Type B pancreatic cell (in vitro differentiated cells): ENCODE measurements at regions not wholly inside any gene's neighbourhood (a gene's known extent, or its start where the extent isn't known, plus 50 kb on each side); places are given as distances from the start of the nearest gene placed in this dataset.
"Not testable (repeated sequence)": the region's sequence is repeated elsewhere in the genome, so short reads cannot be mapped to it uniquely, and the experiment has no call there.

Source experiments
- DNase-seq: peaks from one replicate; pipeline ENCODE4 v3.0.0; 2021; ENCODE audit warnings: mixed read lengths; ENCODE audit not compliant: unreplicated experiment; ENCODE audit errors: extremely low spot score
- H3K27ac Mint-ChIP-seq: 2 replicates; pipeline ENCODE4 v1.8.0; 2021; ENCODE audit warnings: mild to moderate bottlenecking, mixed read lengths
- H3K27me3 Mint-ChIP-seq: 2 replicates; pipeline ENCODE4 v1.8.0; 2021; ENCODE audit warnings: mixed read lengths
- H3K36me3 Mint-ChIP-seq: 2 replicates; pipeline ENCODE4 v1.8.0; 2021; ENCODE audit warnings: mixed read lengths
- H3K4me1 Mint-ChIP-seq: one replicate; pipeline ENCODE4 v1.8.0; 2021; ENCODE audit warnings: mixed read lengths; ENCODE audit not compliant: unreplicated experiment
- H3K4me3 Mint-ChIP-seq: 2 replicates; pipeline ENCODE4 v1.8.0; 2021; ENCODE audit warnings: mild to moderate bottlenecking, mixed read lengths
- H3K9me3 Mint-ChIP-seq: 2 replicates; pipeline ENCODE4 v1.8.0; 2021; ENCODE audit warnings: mixed read lengths
- TF ChIP-seq, protein P1 (sequence below): fragments of 200-600 bp; sonication (generic); conservative IDR thresholded peaks from 2 replicates; pipeline ENCODE4 v1.5.0; 2021; ENCODE audit warnings: antibody characterized with exemption, mild to moderate bottlenecking

DNA sequence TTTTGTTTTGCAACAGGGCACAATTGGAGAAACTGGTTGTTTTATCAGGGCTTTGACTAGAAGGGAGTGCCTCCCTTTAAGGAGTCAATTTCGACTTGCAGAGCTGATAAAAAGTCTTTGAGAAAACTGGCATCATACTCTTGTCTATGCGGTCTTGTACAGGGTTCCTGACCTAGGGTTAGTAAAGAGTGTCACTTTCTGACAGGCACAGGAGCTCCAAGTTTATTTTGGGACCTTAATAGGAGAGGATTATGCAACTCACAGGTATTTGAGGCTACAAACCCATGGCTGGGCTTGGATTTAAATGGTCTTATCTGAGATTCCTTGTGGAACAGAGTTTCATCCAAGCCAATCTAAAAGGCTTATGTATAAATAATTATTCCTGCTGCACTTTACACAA, 365.4 kb downstream of the HTR1B start:
- Mint-ChIP-seq H3K27ac (no peak overlapping the region), H3K27me3 (no peaks in the 10 kb centered on the region), H3K9me3 (no peaks in the 10 kb centered on the region), H3K36me3 (no peaks in the 10 kb centered on the region), H3K4me1 (peaks cover 4% of the 10 kb centered on the region), H3K4me3 (no peak overlapping the region)
- TF ChIP-seq, protein P1, sequence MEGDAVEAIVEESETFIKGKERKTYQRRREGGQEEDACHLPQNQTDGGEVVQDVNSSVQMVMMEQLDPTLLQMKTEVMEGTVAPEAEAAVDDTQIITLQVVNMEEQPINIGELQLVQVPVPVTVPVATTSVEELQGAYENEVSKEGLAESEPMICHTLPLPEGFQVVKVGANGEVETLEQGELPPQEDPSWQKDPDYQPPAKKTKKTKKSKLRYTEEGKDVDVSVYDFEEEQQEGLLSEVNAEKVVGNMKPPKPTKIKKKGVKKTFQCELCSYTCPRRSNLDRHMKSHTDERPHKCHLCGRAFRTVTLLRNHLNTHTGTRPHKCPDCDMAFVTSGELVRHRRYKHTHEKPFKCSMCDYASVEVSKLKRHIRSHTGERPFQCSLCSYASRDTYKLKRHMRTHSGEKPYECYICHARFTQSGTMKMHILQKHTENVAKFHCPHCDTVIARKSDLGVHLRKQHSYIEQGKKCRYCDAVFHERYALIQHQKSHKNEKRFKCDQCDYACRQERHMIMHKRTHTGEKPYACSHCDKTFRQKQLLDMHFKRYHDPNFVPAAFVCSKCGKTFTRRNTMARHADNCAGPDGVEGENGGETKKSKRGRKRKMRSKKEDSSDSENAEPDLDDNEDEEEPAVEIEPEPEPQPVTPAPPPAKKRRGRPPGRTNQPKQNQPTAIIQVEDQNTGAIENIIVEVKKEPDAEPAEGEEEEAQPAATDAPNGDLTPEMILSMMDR: no peak
- no peak for DNase-seq

DNA sequence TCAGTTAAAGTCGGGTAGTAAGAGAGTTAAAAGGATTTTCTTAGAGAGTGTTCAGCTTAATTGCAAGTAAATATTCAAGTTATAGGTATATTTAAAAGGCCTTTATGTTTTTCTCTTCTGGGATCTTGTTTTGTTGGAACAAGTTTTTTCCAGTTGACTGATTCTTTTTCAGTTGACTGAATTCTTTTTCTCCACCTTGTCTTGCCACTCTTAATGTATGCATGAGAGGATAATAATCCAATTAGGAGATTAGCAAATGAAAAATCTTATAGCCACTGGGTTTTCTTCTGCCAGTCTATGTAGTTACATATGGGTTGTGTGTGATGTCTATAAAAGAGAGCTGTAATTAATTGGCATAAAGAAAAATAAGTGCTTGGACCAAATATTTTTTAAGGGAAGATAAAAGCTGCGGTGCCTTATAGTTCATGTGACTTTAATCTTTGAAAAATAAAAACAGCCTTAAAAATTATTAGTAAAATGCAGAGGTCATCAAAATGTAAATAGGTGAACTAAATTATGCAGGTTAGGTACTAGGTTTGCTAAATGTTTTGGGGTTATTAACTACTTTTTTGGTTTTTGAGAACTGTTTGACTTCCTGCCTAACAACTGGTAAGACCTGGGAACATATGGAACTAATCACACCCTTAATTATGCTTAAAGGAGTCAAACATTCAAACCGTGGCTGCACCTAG, 367.2 kb downstream of the HTR1B start:
- no peak for DNase-seq

DNA sequence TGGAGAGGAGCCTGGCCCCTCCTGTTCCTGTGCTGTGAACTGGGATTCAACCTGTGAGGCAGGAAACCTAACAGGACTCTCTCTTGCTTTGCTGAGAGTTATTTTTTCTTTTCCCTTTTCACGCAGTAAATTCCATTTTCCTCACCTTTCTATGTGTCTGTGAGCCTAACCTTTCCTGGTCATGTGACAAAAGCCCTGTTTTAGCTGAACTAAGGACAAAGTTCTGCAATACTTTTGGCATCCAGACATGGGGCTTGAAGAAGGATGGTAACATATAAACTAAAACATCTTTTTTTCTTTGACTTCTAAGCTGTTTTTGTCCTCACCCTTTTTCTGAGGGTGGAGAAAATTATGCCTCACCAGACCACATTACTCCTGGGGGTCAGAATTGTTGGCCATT, 368.5 kb downstream of the HTR1B start:
- Mint-ChIP-seq H3K27me3 (no peaks in the 10 kb centered on the region), H3K27ac (no peak overlapping the region), H3K4me3 (no peak overlapping the region), H3K4me1 (peaks cover 4% of the 10 kb centered on the region), H3K36me3 (no peaks in the 10 kb centered on the region), H3K9me3 (no peaks in the 10 kb centered on the region)
- TF ChIP-seq, protein P1: no peak
- DNase-seq: no peak

More for the DNA sequence above, 367.2 kb downstream of the HTR1B start:
- H3K4me3 Mint-ChIP-seq: no peak overlapping the region
- H3K27ac Mint-ChIP-seq: no peak overlapping the region
- H3K4me1 Mint-ChIP-seq: peaks cover 4% of the 10 kb centered on the region
- TF ChIP-seq, protein P1: no peak
- H3K27me3 Mint-ChIP-seq: no peaks in the 10 kb centered on the region
- H3K36me3 Mint-ChIP-seq: no peaks in the 10 kb centered on the region
- no peaks in the 10 kb centered on the region for H3K9me3 Mint-ChIP-seq

DNA sequence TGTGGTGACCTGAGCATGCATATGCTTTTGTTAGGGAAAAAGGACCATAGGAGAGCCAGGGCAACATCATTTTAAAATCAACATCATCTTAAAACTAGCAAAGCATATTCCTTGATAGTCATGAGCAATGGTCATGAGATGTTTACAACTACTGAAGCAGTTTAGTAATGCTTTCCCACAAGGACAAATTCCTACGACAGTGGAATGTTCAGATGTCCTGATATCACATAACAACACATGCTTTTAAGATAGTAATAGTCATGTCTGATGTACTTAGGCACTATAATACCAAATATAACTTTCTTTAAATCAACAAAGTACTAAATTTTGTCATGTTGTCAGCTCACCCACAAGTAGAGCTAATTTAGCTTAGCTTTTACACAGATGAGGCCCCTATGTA, 370.3 kb downstream of the HTR1B start:
- H3K4me3 Mint-ChIP-seq: no peak overlapping the region
- TF ChIP-seq, protein P1: no peak
- H3K27me3 Mint-ChIP-seq: no peaks in the 10 kb centered on the region
- no peak overlapping the region for H3K27ac Mint-ChIP-seq
- no peak for DNase-seq
- H3K36me3 Mint-ChIP-seq: no peaks in the 10 kb centered on the region
- no peaks in the 10 kb centered on the region for H3K9me3 Mint-ChIP-seq
- no peaks in the 10 kb centered on the region for H3K4me1 Mint-ChIP-seq

DNA sequence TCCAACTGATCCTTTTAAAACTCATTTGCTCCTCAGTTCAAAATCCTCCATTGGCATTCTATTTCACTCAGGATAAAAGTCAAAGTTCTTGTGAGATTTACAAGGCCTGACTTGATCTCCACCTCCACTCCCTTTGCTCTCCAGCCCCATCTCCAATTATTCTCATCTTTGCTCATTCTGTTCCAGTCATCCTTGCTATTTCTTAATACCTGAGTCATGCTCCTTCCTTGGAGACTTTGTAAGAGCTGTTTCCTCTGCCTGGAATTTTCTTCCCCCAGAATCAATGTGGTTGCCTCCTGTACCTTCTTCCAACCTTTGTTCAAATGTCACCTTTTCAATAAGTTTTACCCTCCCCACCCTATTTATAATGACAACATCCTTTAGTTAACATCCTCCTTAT, 373.5 kb downstream of the HTR1B start:
- DNase-seq: no peak
- H3K4me1 Mint-ChIP-seq: no peaks in the 10 kb centered on the region
- H3K27ac Mint-ChIP-seq: no peak overlapping the region
- no peaks in the 10 kb centered on the region for H3K36me3 Mint-ChIP-seq
- no peaks in the 10 kb centered on the region for H3K27me3 Mint-ChIP-seq
- TF ChIP-seq, protein P1: no peak
- H3K9me3 Mint-ChIP-seq: no peaks in the 10 kb centered on the region
- no peak overlapping the region for H3K4me3 Mint-ChIP-seq

DNA sequence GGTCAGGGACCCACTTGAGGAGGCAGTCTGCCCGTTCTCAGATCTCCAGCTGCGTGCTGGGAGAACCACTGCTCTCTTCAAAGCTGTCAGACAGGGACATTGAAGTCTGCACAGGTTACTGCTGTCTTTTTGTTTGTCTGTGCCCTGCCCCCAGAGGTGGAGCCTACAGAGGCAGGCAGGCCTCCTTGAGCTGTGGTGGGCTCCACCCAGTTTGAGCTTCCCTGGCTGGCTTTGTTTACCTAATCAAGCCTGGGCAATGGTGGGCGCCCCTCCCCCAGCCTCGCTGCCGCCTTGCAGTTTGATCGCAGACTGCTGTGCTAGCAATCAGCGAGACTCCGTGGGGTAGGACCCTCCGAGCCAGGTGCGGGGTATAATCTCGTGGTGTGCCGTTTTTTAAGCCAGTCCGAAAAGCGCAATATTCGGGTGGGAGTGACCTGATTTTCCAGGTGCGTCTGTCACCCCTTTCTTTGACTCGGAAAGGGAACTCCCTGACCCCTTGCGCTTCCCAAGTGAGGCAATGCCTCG, 375.4 kb downstream of the HTR1B start:
- H3K4me1 Mint-ChIP-seq, H3K4me3 Mint-ChIP-seq, H3K36me3 Mint-ChIP-seq, DNase-seq, H3K9me3 Mint-ChIP-seq, H3K27ac Mint-ChIP-seq, H3K27me3 Mint-ChIP-seq: not testable (repeated sequence)
